Subcutaneous abdominal adipose tissue (tissue), 5 donors: ENCODE measurements at regions not wholly inside any gene's neighbourhood (a gene's known extent, or its start where the extent isn't known, plus 50 kb on each side); places are given as distances from the start of the nearest gene placed in this dataset.

Source experiments
- H3K27ac ChIP-seq: one replicate; pipeline ENCODE4 v1.7.0; 2013; ENCODE audit warnings: low read depth, mild to moderate bottlenecking, inconsistent platforms, low read length, moderate library complexity
- H3K27me3 ChIP-seq, 5 donors: one replicate each; pipeline ENCODE4 v1.7.0; 2013; ENCODE audit warnings: low read length in 5 of 5, inconsistent platforms in 1 of 5; ENCODE audit not compliant: control insufficient read depth in 5 of 5, insufficient read depth in 4 of 5
- H3K36me3 ChIP-seq, 5 donors: one replicate each; pipeline ENCODE4 v1.7.0; 2013; ENCODE audit warnings: low read length in 5 of 5; ENCODE audit not compliant: control insufficient read depth in 5 of 5, insufficient read depth in 5 of 5
- H3K4me1 ChIP-seq, 5 donors: one replicate each; pipeline ENCODE4 v1.7.0; 2013; ENCODE audit warnings: low read length in 5 of 5, mild to moderate bottlenecking in 3 of 5, moderate library complexity in 1 of 5; ENCODE audit not compliant: control insufficient read depth in 5 of 5, insufficient read depth in 5 of 5
- H3K4me3 ChIP-seq, 5 donors: one replicate each; pipeline ENCODE4 v1.7.0; 2013; ENCODE audit warnings: low read length in 5 of 5, low read depth in 1 of 5
- H3K9ac ChIP-seq, 5 donors: one replicate each; pipeline ENCODE4 v1.7.0; 2013; ENCODE audit warnings: low read length in 5 of 5, mild to moderate bottlenecking in 4 of 5, moderate library complexity in 3 of 5
- H3K9me3 ChIP-seq, 5 donors: one replicate each; pipeline ENCODE4 v1.7.0; 2013; ENCODE audit warnings: low read length in 5 of 5; ENCODE audit not compliant: control insufficient read depth in 5 of 5
- donor health status: healthy.
- donor health status: healthy.
- donor health status: healthy.
- donor health status: healthy.
- donor health status: healthy.

GRCh38 chr6:113351173-113351834, 505.8 kb upstream of the MARCKS start:
- Histone ChIP-seq H3K27ac (peak overlapping the region; percentile 27), H3K9me3 (no peaks in the 10 kb centered on the region), H3K27me3 (no peaks in the 10 kb centered on the region), H3K4me1 (peaks cover 3 to 23% (median 19%) of the 10 kb centered on the region in 5 donors), H3K4me3 (no peak overlapping the region), H3K36me3 (no peaks in the 10 kb centered on the region), H3K9ac (no peak overlapping the region)

GRCh38 chr6:113352029-113352801, 504.9 kb upstream of the MARCKS start:
- Histone ChIP-seq H3K9ac (no peak overlapping the region), H3K27ac (peak overlapping the region; percentile 31), H3K4me1 (peaks cover 3 to 23% (median 19%) of the 10 kb centered on the region in 5 donors)

GRCh38 chr6:113352831-113353230, 504.3 kb upstream of the MARCKS start:
- H3K9ac ChIP-seq, result no peak overlapping the region
- H3K36me3 ChIP-seq, result no peaks in the 10 kb centered on the region
- H3K4me1 ChIP-seq, result peaks cover 3 to 23% (median 19%) of the 10 kb centered on the region in 5 donors
- H3K4me3 ChIP-seq, result no peak overlapping the region
- no peaks in the 10 kb centered on the region for H3K9me3 ChIP-seq
- H3K27me3 ChIP-seq, result no peaks in the 10 kb centered on the region
- no peak overlapping the region for H3K27ac ChIP-seq

More at GRCh38 chr6:113352029-113352801, 504.9 kb upstream of the MARCKS start:
- Histone ChIP-seq H3K36me3 (no peaks in the 10 kb centered on the region), H3K4me3 (no peak overlapping the region), H3K9me3 (no peaks in the 10 kb centered on the region), H3K27me3 (no peaks in the 10 kb centered on the region)

GRCh38 chr6:113353392-113353791, 503.8 kb upstream of the MARCKS start:
- no peaks in the 10 kb centered on the region for H3K36me3 ChIP-seq
- H3K27ac ChIP-seq, result no peak overlapping the region
- H3K27me3 ChIP-seq, result no peaks in the 10 kb centered on the region
- no peak overlapping the region for H3K4me3 ChIP-seq
- H3K9me3 ChIP-seq, result no peaks in the 10 kb centered on the region
- no peak overlapping the region for H3K9ac ChIP-seq
- peaks cover 3 to 23% (median 19%) of the 10 kb centered on the region in 5 donors for H3K4me1 ChIP-seq

- Histone ChIP-seq H3K27me3 (no peaks in the 10 kb centered on the region), H3K9me3 (no peaks in the 10 kb centered on the region), H3K4me1 (peaks cover 3 to 23% (median 19%) of the 10 kb centered on the region in 5 donors)
Observed at GRCh38 chr6:113354204-113354895, 502.8 kb upstream of the MARCKS start.

GRCh38 chr6:113356139-113356538, 501.0 kb upstream of the MARCKS start:
- no peak overlapping the region for H3K9ac ChIP-seq
- no peak overlapping the region for H3K4me3 ChIP-seq
- H3K36me3 ChIP-seq, result no peaks in the 10 kb centered on the region
- peaks cover 3 to 21% (median 8%) of the 10 kb centered on the region in 5 donors for H3K4me1 ChIP-seq
- no peak overlapping the region for H3K27ac ChIP-seq
- H3K9me3 ChIP-seq, result no peaks in the 10 kb centered on the region
- H3K27me3 ChIP-seq, result no peaks in the 10 kb centered on the region

More at GRCh38 chr6:113354204-113354895, 502.8 kb upstream of the MARCKS start:
- H3K9ac ChIP-seq, result no peak overlapping the region
- no peak overlapping the region for H3K4me3 ChIP-seq
- no peaks in the 10 kb centered on the region for H3K36me3 ChIP-seq
- H3K27ac ChIP-seq, result no peak overlapping the region

- H3K9me3 ChIP-seq, result no peaks in the 10 kb centered on the region
- no peak overlapping the region for H3K4me3 ChIP-seq
- no peaks in the 10 kb centered on the region for H3K27me3 ChIP-seq
Observed at GRCh38 chr6:113357041-113357440, 500.1 kb upstream of the MARCKS start.

GRCh38 chr6:113358063-113358583, 499.0 kb upstream of the MARCKS start:
- Histone ChIP-seq H3K9me3 (no peaks in the 10 kb centered on the region), H3K4me3 (no peak overlapping the region), H3K36me3 (no peaks in the 10 kb centered on the region), H3K27ac (no peak overlapping the region), H3K27me3 (no peaks in the 10 kb centered on the region), H3K4me1 (peaks cover 0 to 12% (median 0%) of the 10 kb centered on the region in 5 donors), H3K9ac (no peak overlapping the region)

More at GRCh38 chr6:113357041-113357440, 500.1 kb upstream of the MARCKS start:
- no peaks in the 10 kb centered on the region for H3K36me3 ChIP-seq
- H3K4me1 ChIP-seq, result peaks cover 0 to 12% (median 4%) of the 10 kb centered on the region in 5 donors
- no peak overlapping the region for H3K9ac ChIP-seq
- no peak overlapping the region for H3K27ac ChIP-seq

GRCh38 chr6:113359155-113360140, 497.7 kb upstream of the MARCKS start:
- H3K27me3 ChIP-seq, result no peaks in the 10 kb centered on the region
- no peaks in the 10 kb centered on the region for H3K36me3 ChIP-seq
- H3K4me1 ChIP-seq, result peaks cover 0 to 17% (median 0%) of the 10 kb centered on the region in 5 donors
- no peak overlapping the region for H3K9ac ChIP-seq
- no peak overlapping the region for H3K4me3 ChIP-seq
- H3K9me3 ChIP-seq, result no peaks in the 10 kb centered on the region
- H3K27ac ChIP-seq, result no peak overlapping the region
